Lung (tissue), 11 donors: ENCODE measurements at regions not wholly inside any gene's neighbourhood (a gene's known extent, or its start where the extent isn't known, plus 50 kb on each side); places are given as distances from the start of the nearest gene placed in this dataset.

Experiments
- ATAC-seq: fragments of 200-7000 bp; cut with Tn5 transposase; one replicate; pipeline ENCODE4 v1.9.1; 2020; ENCODE audit warnings: moderate number of reproducible peaks; ENCODE audit not compliant: insufficient read depth, low FRiP score
- DNase-seq, 3 donors: peaks; one replicate each; pipeline ENCODE4 v3.0.0-alpha.2; 2013 to 2017
- H3K27ac ChIP-seq, 2 donors: one replicate each; pipeline ENCODE4 v1.5.1; 2013; ENCODE audit warnings: mild to moderate bottlenecking in 2 of 2, moderate library complexity in 2 of 2, control low read depth in 1 of 2, inconsistent platforms in 1 of 2, low read depth in 1 of 2, low read length in 1 of 2
- H3K27me3 ChIP-seq, 3 donors: one replicate each; pipeline ENCODE4 v1.5.1; 2013; ENCODE audit warnings: low read length in 2 of 3; ENCODE audit not compliant: control insufficient read depth in 3 of 3, insufficient read depth in 3 of 3
- H3K36me3 ChIP-seq, 4 donors: one replicate each; pipeline ENCODE4 v1.5.1; 2013; ENCODE audit warnings: low read length in 4 of 4, mild to moderate bottlenecking in 1 of 4, moderate library complexity in 1 of 4; ENCODE audit not compliant: control insufficient read depth in 4 of 4, insufficient read depth in 4 of 4
- H3K4me1 ChIP-seq, 5 donors: one replicate each; pipeline ENCODE4 v1.5.1; 2013; ENCODE audit warnings: low read length in 5 of 5, mild to moderate bottlenecking in 2 of 5, moderate library complexity in 1 of 5; ENCODE audit not compliant: control insufficient read depth in 5 of 5, insufficient read depth in 5 of 5
- H3K4me3 ChIP-seq: one replicate; pipeline ENCODE4 v1.5.1; 2013; ENCODE audit warnings: mild to moderate bottlenecking, control low read depth, moderate library complexity
- H3K9ac ChIP-seq, 2 donors: one replicate each; pipeline ENCODE4 v1.5.1; 2013; ENCODE audit warnings: low read length in 2 of 2, control low read depth in 1 of 2; ENCODE audit not compliant: insufficient read depth in 1 of 2
- H3K9me3 ChIP-seq, 4 donors: one replicate each; pipeline ENCODE4 v1.5.1; 2013; ENCODE audit warnings: low read length in 3 of 4, mild to moderate bottlenecking in 1 of 4, moderate library complexity in 1 of 4; ENCODE audit not compliant: control insufficient read depth in 4 of 4, insufficient read depth in 3 of 4
- WGBS, 2 donors: extraction: QIAGEN DNeasy Blood & Tissue Kit; methylation state at CpG; one replicate each; pipeline ENCODE4 v1.1.7; 2013; 5-methylcytosine and 5-hydroxymethylcytosine counted together
- TF ChIP-seq, protein P1 (sequence below): IDR thresholded peaks from 2 replicates; pipeline ENCODE4 v1.5.1; 2012; ENCODE audit warnings: mild to moderate bottlenecking; ENCODE audit errors: control extremely low read depth, extremely low read depth
- donor health status: control.
- donor health status: control.
- donor health status: Bipolar disorder and iron deficiency.
- donor health status: healthy.
- donor health status: DM: yes; HTN: yes; CAD: no.

DNA sequence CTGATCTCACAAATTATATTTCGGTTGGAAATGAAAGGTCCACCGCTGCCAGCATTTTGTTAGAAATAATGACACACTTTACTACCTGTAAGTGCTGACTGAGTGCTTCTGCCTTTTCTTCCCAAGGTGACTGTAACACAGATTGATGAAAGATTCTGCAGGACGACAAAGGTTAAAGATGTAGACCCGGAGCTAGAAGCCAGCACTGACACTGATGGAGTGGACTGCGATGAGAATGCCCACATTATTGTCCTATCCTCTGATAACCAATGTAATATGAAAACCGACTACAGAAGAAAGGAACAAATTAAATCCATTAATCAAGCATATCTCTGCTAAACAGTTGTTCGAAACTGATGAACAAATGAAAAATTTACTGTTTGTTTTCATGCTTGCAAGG lies 666.5 kb downstream of the GBE1 start:
- Histone ChIP-seq H3K4me1 (no peaks in the 10 kb centered on the region), H3K4me3 (no peak overlapping the region), H3K27ac (no peak overlapping the region), H3K27me3 (no peaks in the 10 kb centered on the region), H3K36me3 (no peaks in the 10 kb centered on the region), H3K9ac (no peak overlapping the region), H3K9me3 (no peaks in the 10 kb centered on the region)
- TF ChIP-seq, protein P1, sequence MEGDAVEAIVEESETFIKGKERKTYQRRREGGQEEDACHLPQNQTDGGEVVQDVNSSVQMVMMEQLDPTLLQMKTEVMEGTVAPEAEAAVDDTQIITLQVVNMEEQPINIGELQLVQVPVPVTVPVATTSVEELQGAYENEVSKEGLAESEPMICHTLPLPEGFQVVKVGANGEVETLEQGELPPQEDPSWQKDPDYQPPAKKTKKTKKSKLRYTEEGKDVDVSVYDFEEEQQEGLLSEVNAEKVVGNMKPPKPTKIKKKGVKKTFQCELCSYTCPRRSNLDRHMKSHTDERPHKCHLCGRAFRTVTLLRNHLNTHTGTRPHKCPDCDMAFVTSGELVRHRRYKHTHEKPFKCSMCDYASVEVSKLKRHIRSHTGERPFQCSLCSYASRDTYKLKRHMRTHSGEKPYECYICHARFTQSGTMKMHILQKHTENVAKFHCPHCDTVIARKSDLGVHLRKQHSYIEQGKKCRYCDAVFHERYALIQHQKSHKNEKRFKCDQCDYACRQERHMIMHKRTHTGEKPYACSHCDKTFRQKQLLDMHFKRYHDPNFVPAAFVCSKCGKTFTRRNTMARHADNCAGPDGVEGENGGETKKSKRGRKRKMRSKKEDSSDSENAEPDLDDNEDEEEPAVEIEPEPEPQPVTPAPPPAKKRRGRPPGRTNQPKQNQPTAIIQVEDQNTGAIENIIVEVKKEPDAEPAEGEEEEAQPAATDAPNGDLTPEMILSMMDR = no peak
- DNase-seq = no peak
- 65 to 77% methylated on average over 7 of the region's 7 CpGs for WGBS, 2 donors
- no peak for ATAC-seq

DNA sequence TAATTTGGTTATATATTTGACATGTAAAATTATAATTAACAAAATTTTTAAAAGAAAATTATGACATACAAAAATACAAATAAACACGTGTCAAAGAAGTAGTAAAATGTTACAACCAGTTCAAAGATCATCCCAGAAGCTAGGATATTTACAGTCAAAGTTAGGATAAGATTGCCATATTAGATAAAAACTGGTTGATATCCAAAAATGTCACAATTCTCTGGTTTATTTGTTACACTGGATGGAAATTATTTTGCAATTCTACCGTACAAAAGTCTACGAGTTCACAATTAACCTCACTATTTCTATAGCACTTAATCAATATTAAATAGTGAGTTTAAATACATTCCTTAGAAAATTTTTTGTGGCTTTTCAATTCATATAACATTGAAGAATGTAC lies 673.8 kb downstream of the GBE1 start:
- 75 to 86% methylated on average over 3 of the region's 3 CpGs for WGBS, 2 donors

DNA sequence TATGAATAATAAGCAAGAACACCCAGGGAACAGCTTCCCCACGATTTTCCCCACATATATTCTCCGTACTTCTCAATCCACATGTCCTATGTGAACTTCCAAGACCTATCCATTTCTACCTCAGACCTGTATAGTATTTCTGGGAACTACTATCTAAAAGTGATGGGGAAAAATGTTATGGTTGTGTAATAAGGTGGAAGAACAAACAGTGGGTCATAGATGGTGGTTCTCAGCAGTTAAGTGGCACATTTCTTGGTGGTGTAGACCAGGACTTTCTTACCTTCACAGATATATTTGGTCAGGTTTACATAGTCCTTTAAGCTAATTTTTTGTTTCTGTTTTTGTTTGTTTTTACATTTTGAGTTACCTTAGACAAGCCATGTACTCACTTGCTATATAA lies 675.1 kb downstream of the GBE1 start:
- no peak for ATAC-seq
- Histone ChIP-seq H3K4me1 (no peaks in the 10 kb centered on the region), H3K36me3 (no peaks in the 10 kb centered on the region), H3K27me3 (no peaks in the 10 kb centered on the region), H3K27ac (no peak overlapping the region), H3K9me3 (no peaks in the 10 kb centered on the region), H3K9ac (no peak overlapping the region), H3K4me3 (no peak overlapping the region)
- 78 to 81% methylated on average over 2 of the region's 2 CpGs for WGBS, 2 donors
- TF ChIP-seq, protein P1 = no peak
- no peak for DNase-seq

More for the DNA sequence above, 673.8 kb downstream of the GBE1 start:
- H3K27me3 ChIP-seq = no peaks in the 10 kb centered on the region
- no peak for ATAC-seq
- no peak overlapping the region for H3K27ac ChIP-seq
- H3K9me3 ChIP-seq = no peaks in the 10 kb centered on the region
- no peak for DNase-seq
- H3K4me3 ChIP-seq = no peak overlapping the region
- no peak overlapping the region for H3K9ac ChIP-seq
- TF ChIP-seq, protein P1 = no peak
- no peaks in the 10 kb centered on the region for H3K4me1 ChIP-seq
- no peaks in the 10 kb centered on the region for H3K36me3 ChIP-seq

DNA sequence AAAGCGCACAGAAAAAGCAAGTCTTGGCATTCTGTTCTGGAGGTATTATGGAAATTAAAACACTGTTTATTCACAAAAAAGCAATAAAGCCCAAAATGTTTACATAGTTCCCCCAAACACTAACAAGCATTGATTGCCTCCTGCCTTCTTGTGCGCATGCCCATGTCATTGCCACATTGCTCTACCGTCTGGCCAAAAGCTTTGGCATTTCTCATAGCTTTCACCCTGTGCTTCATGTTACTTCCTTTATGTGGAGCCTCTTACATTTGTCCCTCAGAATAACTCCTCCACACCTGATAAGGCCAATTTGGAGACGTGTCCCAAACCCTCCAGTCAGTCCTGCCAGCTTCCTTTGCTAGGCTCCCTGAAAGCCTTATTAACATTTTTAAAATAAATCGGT lies 680.8 kb downstream of the GBE1 start:
- Histone ChIP-seq H3K4me3 (no peak overlapping the region), H3K4me1 (no peaks in the 10 kb centered on the region), H3K27ac (no peak overlapping the region), H3K36me3 (no peaks in the 10 kb centered on the region), H3K27me3 (no peaks in the 10 kb centered on the region), H3K9ac (no peak overlapping the region), H3K9me3 (peaks cover 0 to 5% (median 0%) of the 10 kb centered on the region in 4 donors)
- WGBS, 2 donors = 79 to 83% methylated on average over 5 of the region's 5 CpGs
- ATAC-seq (no peak), DNase-seq (peak; percentile 39 to 58 (median 47))
- TF ChIP-seq, protein P1 = no peak
